SKM-1 treated with dmso at 0.1 percent for 144 hours (cell line): ENCODE measurements at regions not wholly inside any gene's neighbourhood (a gene's known extent, or its start where the extent isn't known, plus 50 kb on each side); places are given as distances from the start of the nearest gene placed in this dataset.

Experiments used
- DNase-seq: peaks from one replicate; lab custom pipeline; 2025; ENCODE audit not compliant: unreplicated experiment; lab: John Stamatoyannopoulos, UW

DNA sequence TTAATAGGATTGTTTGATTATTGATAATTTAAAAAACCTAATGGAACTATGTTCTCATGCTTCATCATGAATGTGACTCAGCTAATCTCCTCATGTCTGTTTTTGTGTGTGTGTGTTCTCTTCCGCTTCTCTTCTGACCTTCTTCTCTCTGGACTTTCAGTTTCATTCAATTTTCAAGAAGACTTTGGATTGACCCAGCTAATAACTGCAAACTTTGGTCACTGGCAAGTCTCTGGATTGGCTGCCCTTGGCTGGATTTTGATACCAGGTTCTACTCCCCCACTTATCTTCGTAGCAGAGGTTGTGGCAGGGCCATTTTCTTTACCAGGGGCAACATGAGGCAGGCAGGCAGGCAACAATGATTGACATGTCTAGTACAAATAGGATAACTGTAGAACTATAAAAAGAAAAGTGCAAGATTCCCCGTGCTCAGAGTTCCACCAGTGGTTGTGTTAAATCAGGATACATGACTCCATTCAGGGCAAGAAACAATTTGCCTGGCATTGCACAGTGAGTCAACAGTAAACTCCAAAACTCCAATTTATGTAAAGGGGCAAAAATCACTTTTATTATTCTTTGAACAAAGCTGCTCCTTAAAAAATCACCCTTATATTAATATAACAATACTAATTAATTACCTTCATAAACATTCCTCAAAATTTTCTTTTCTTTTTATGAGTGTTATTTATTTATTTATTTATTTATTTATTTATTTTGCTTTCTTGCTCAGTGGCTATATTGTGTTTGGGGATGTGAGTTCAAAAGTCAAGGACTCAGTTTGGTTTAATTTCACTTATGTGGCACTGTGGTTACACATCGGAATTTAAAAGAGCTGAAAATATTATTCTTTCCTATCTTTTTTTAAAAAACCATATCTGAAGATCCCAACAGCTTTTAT lies 167.6 kb downstream of the RND3 start:
- no peak for DNase-seq

DNA sequence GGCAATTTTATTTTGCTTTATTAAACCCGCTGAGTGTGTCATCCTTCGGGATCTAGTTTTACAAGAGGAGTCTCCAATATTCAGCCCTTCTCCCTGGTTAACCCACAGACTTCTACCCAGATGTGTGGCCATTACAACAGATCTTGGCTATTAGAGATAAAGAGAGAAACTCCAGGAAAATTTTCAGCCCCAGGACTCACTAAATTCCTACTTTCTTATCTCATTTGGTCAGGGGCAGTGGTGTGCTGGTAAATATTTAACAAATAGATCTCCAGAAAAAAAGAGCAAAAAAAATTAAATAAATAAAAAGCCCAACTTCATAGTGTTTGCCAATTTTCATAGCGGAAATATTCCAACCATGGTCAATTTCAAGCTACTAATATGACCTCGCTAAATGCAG lies 168.4 kb downstream of the RND3 start:
- DNase-seq: no peak

- no peak for DNase-seq
Observed at GRCh38 chr2:150312271-150312670, 175.2 kb downstream of the RND3 start.

DNA sequence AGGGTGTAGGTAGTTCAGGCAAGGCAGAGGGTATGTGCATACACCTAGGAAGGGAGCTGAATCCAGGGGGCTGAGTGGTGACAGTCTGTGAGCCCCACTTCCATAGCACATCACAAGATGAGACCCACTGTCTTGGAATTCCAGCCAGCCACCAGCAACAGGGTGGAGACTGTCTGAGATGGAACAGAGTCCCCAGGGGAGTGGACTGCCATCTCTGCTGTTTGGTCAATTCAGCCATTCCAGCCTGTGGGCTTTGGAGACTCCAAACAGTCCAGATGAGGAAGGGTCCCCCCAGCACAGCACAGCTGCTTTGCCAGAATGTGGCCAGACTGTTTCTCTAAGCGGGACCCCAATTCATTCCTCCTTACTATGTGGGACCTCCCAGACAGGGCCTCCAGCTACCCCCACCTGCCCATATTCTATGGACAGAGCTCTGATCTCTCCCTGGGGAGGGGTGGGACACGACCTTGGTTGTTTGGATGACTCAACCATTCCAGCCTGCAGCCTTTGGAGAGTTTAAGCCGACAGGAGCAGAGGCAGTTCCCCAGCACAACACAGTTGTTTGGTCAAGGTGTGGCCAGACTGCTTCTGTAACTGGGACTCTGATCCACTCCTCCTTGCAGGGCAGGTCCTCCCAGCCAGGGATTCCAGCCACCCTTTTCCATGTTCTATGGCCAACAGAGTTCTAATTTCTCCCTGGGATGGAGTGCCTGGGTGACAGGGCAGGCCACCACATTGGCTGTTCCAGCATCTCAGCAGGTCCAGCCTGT lies 178.0 kb downstream of the RND3 start:
- no peak for DNase-seq

- DNase-seq: no peak
Observed at GRCh38 chr2:150307258-150307657, 180.2 kb downstream of the RND3 start.

DNA sequence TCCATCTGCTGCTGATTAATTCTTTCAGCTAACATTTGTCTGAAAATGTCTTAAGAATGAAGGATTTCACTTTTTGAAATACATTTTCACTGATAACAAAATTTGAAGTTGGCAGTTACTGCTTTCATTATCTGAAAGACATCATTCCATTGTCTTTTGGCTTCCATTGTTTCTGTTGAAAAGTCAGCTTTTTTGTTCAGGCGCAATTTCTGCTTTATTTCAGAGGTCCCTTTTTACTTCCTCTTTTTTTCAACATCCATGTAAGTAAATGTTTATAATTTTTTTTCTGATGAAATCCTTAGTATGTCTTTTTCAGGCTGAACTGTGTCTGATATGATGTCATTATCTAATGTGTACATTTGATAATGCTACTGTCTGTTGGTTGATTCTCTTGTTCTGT lies 184.2 kb downstream of the RND3 start:
- DNase-seq: peak; percentile 19

DNA sequence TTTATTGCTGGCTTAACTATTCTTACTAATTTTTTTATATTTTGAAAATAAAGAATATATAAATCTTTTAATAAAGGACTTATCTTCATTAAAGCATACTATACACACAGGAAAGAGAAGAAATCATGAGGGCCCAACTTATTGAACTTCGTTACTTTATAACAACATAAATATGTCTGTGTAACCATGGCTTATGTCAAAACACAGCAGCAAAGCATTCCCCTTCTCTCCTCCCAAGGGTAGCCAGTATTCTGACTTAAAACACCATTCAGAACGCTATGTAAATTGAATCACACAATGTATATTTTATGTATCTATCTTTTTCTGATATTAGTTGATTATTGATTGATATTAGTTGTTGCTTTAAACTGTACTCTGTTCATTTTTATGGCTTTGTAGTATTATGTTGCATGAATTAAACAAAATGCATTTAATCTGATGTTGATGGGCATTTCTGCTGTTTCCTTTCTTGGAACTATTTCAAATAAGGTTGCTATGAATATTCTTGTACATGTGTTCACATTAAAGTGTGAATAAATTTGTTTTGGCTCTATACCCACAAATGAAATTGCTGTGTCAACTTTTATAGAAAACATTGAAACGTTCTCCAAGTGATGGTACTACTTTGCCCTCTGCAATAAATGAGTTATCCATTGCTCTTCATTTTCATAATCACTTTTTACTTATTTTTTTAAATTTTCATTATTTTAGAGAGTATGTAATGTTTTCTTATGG lies 188.7 kb downstream of the RND3 start:
- DNase-seq: no peak

- DNase-seq: no peak
Observed at GRCh38 chr2:150296770-150297546, 190.5 kb downstream of the RND3 start.

DNA sequence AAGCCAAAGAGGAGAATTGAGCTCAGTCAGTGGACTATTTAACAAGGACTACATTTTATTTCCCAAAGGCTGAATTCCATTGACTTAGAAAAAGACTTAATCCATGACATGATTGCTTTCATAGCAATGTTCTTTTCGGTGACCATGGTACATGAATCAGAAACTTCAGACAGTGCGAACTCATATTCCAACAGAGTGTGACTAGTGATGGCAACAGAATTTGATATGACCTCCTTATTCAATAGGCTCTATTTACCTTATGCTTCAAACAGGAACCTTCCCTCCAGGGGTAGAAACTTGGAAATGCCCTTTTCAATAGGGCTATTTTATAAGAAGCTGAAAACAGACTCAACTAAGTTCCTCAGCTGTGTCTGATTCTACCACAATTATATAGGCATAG lies 191.9 kb downstream of the RND3 start:
- DNase-seq: no peak

DNA sequence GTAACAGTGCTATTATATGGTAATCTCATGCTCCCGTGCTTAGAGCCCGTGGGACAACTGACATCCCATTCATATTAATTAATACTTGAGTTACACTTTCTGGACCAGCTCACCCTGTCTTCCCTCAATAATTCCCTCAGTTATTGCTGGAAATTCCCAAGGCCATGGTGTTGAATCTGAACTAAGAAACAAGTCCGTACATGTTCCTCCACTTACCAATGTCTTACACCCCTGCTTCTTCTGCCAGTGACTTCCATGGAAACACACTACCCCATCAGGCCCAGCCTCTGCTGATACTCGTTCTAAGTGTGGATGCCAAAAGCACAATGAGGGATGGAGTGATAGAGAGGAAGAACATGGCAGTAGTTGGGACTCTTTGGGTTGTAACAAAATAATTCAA lies 193.7 kb downstream of the RND3 start:
- no peak for DNase-seq

DNA sequence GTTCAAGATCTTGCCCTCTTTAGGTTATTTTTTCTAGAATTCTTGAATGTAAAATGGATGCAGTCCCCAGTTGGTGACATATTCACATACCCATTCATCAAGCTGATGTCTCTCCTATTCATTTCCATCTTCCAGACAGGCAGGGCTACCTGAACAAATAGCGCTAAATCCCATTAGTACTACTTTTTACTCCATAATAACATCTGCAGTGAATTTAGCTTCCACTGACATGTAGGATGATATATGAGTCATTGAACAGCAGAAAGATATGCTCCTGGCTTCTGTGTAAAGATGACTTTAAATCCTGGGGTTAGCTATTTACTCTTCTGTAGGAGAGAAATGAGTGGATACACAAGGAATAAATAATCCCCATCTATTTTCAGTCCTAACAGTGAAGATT lies 194.7 kb downstream of the RND3 start:
- DNase-seq: no peak

DNA sequence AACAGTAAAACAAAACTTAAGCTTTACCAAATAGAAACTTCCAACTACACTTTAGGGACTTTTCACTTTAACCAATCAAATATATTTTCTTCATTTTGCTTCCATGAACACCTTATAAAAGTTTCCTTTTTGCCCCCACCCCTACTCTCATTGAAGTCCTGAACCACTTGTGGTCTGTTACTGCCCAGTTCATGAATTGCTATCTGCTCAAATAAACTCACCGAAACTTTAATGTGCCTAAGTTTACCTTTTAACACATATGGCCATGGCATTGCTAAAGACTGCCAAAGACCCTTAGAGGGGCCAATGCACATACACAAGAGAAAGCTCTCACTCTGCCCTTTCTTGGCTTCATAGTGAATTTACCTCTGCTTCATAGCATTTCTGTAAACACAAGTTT lies 195.3 kb downstream of the RND3 start:
- no peak for DNase-seq

GRCh38 chr2:150286730-150287362 lies 200.6 kb downstream of the RND3 start:
- DNase-seq: no peak

- no peak for DNase-seq
Observed at GRCh38 chr2:150284116-150284515, 203.4 kb downstream of the RND3 start.

DNA sequence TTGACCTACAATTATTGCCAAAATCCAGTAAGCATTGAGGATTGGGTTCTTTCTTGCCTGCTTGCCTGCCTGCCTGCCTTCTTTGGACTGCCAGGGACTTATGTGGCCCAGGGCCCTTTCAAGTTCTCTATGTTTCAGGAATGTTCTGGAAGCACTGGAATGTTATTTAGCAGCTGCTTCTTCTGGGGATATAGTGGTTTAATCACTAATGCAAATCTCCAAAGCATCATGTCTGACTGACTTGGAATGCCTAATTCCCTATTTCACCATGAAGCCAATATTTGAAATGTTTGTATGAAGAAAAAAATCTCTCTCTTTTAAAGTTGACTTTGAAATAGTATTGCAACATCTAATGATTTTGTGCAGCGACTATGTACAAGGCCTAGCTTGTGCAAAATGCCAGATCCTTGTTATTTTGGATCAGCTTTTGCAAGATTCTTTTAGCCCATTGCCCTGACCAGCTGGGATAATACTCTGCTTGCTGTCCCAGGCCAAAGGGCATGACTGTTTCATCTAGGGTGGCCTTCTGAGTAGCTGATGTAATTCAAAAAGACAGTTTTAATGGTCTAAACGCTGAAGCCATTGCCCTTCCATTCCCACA lies 204.6 kb downstream of the RND3 start:
- DNase-seq: no peak

DNA sequence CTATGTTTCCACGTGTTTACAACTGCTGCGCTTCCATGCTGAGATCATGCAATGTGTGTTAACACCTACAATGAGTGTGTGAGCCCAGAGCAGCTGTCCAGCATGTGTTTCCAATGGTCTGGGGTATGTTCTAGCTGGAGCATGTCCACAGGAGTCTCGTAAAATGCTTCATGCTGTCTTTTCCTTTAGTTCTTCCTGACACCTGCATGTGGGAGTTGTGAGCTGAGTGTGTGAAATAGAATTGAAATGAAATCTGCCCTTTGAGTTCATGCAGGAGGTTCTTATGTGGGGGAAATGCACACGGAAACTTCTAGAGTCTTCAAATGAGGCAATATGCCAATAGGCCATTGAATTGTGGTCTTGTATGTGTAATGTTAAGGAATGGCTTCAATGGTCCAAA lies 205.1 kb downstream of the RND3 start:
- no peak for DNase-seq

DNA sequence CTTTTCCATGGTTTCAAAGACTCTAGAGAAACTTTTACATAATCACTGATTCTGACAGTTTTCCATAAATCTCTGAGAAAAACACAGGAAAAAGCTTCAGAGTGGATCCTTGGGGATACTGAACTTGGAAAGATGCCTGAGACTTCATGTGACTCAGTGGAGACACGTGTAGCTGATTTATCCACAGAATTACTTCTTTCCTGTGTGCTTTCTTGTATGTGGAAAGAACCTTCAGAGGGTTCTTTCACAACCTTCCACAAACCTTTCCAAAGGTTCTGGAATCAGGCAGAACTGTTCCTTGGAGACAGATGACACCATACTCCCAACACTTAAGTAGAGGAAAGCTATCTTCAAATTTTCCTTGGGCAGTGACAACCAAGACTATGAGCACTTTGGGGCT lies 207.2 kb downstream of the RND3 start:
- DNase-seq: no peak

- no peak for DNase-seq
Observed at GRCh38 chr2:150279686-150280085, 207.8 kb downstream of the RND3 start.

DNA sequence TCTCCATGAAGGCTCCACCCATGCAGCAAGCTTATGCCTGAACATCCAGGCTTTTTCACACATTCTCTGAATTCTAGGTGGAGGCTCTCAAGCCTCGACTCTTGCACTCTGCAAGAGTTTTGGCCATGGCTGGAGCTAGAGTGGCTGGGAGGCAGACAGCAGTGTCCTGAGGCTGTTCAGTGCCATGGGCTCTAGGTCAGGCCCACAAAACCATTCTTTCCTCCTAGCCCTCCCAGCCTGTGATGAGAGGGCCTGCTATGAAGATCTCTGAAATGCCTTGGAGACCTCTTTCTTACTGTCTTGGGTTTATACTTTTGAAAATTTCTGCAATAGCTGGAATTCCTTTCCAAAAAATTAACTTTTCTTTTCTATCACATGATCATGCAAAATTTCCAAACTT lies 210.7 kb downstream of the RND3 start:
- no peak for DNase-seq

GRCh38 chr2:150274108-150274507 lies 213.4 kb downstream of the RND3 start:
- DNase-seq: no peak
